MG63 (cell line): ENCODE measurements at regions not wholly inside any gene's neighbourhood (a gene's known extent, or its start where the extent isn't known, plus 50 kb on each side); places are given as distances from the start of the nearest gene placed in this dataset.
"Not testable (repeated sequence)": the region's sequence is repeated elsewhere in the genome, so short reads cannot be mapped to it uniquely, and the experiment has no call there.

Experiments used
- DNase-seq: peaks from one replicate; pipeline ENCODE4 v3.0.0-alpha.2; 2020
- H3K27me3 ChIP-seq: fragments of 250-450 bp; sonication (Bioruptor Pico); 2 replicates; pipeline ENCODE4 v1.5.1; 2020; ENCODE audit warnings: mild to moderate bottlenecking, moderate library complexity
- H3K36me3 ChIP-seq: fragments of 250-450 bp; sonication (Bioruptor Pico); 2 replicates; pipeline ENCODE4 v1.5.1; 2020; ENCODE audit warnings: mild to moderate bottlenecking, moderate library complexity
- H3K4me3 ChIP-seq: fragments of 250-450 bp; sonication (Bioruptor Pico); 2 replicates; pipeline ENCODE4 v1.5.1; 2020; ENCODE audit warnings: mild to moderate bottlenecking, moderate library complexity
- H3K9me3 ChIP-seq: fragments of 250-450 bp; sonication (Bioruptor Pico); 2 replicates; pipeline ENCODE4 v1.5.1; 2020; ENCODE audit warnings: mild to moderate bottlenecking, moderate library complexity

DNA sequence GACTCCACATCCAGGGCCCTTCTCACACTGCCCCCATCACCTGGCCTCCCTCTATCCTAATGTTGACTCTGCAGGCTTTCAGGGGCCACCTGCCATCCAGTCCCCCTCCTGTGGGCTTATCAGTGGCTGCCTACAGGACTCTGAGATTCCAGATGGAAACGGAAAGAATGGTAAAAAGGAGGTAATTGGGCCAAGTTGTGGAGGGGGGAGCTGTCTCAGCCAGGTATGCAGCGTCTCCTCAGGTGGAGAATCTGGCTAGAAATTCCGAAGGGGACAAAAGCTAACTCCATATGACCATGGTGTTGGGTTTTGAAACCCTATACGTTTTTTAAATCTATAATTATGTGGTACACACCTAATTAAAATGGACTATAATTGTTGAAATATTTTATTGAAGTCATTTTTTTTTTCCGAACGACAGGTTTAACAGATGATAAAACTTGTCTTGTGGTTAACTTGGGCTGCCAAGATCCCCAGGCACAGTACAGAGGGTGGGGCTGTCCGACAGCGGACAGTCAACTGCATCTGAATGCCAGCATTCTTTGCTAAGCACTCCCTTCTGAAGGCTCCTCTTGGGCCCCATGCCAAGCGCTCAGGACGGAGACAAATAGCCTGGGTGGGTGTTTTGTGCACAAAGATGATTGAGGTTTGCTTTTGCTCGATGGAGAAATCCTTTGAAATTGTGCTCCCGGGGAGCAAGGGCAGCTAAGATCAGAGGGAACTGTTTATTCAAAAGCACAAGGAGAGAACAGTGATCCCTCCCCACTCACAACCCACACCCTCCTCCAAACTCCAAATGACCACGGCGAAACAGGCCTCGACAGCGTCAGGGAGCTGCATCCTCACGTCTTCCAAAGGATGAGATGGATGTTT, 365.6 kb downstream of the BCL11B start:
- no peaks in the 10 kb centered on the region for H3K36me3 ChIP-seq
- H3K27me3 ChIP-seq = no peaks in the 10 kb centered on the region
- DNase-seq = peak; percentile 62
- H3K9me3 ChIP-seq = no peaks in the 10 kb centered on the region
- no peak overlapping the region for H3K4me3 ChIP-seq

DNA sequence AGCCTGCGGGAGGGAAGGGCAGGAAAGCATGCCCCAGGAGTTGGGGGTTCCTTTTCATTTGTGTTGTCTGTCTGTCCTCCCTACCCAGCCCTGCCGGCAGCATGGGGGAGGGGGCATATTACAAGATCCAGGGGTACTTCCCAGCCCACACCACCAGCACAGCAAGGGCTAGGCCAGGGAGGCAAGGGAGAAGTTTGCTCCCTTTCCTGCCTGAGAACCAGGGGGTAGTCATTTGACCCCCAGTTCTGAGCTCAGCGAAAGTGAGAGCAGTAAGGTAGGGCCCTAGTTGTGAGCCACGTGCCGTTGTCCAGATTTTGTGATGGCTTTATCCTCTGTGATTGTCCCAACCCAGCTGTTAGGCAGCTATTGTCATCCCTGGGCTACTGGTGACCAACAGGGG, 364.7 kb downstream of the BCL11B start:
- H3K9me3 ChIP-seq = no peaks in the 10 kb centered on the region
- no peak overlapping the region for H3K4me3 ChIP-seq
- no peaks in the 10 kb centered on the region for H3K36me3 ChIP-seq
- no peak for DNase-seq
- H3K27me3 ChIP-seq = no peaks in the 10 kb centered on the region

- Histone ChIP-seq H3K9me3 (no peaks in the 10 kb centered on the region), H3K27me3 (no peaks in the 10 kb centered on the region), H3K36me3 (no peaks in the 10 kb centered on the region), H3K4me3 (no peak overlapping the region)
- no peak for DNase-seq
Observed at GRCh38 chr14:98908050-98908449, 363.9 kb downstream of the BCL11B start.

DNA sequence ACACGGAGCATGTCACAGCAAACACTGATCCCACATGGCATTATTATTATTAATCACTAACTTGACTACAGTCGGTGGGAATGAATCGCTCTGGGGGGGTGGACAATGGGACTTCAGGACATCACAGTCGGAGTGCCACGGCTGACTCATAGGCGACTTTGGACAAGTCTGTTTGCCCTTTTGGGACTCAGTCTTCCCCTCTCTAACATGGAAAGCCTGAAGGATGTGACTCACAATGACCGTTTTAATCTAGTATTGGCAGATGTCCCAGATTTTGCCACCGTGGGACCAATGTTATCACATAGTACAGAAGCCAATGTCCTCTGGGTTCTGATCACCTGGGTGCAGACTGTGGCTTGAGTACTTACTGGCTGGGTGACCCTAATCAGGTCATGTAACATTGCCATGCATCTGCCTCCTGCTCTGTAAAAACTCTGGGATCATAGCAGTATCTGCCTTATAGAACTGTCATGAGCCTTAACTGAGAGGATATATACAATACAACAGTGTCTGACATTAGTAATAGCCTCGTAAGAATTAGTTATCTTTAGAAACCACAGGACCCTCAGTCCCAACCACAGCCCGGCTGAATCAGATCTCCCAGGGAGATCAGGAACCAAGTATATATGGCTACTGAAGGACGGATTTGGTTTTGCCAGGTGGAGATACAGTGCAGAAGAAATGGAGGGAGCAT, 362.6 kb downstream of the BCL11B start:
- H3K27me3 ChIP-seq = no peaks in the 10 kb centered on the region
- no peaks in the 10 kb centered on the region for H3K9me3 ChIP-seq
- no peak overlapping the region for H3K4me3 ChIP-seq
- DNase-seq = peak; percentile 60
- H3K36me3 ChIP-seq = no peaks in the 10 kb centered on the region

- Histone ChIP-seq H3K27me3 (no peaks in the 10 kb centered on the region), H3K36me3 (no peaks in the 10 kb centered on the region), H3K4me3 (no peak overlapping the region), H3K9me3 (no peaks in the 10 kb centered on the region)
- DNase-seq = no peak
Observed at GRCh38 chr14:98910061-98910460, 361.9 kb downstream of the BCL11B start.

DNA sequence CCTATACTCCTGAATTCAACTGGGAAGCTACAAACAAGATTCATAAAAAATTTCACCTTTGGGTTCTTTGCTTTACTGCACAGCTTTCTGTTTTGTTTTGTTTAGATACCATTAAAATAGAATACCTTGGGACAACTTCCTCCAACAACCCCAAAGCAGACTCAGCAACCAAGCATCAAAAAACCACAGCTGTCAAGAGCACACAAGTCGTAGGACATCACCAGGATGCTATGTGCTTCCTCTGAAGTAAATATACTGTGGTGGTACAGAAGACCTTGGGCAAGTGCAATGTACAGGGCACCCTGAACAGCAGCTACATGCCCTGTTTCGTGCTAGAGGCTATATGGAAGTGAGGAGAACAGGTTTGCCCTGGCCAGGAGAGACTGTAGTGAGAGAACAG, 359.3 kb downstream of the BCL11B start:
- Histone ChIP-seq H3K9me3 (no peaks in the 10 kb centered on the region), H3K4me3 (no peak overlapping the region), H3K36me3 (no peaks in the 10 kb centered on the region), H3K27me3 (no peaks in the 10 kb centered on the region)
- no peak for DNase-seq

- H3K4me3 ChIP-seq = no peak overlapping the region
- no peaks in the 10 kb centered on the region for H3K9me3 ChIP-seq
- H3K36me3 ChIP-seq = no peaks in the 10 kb centered on the region
- no peaks in the 10 kb centered on the region for H3K27me3 ChIP-seq
- no peak for DNase-seq
Observed at GRCh38 chr14:98913967-98914650, 357.9 kb downstream of the BCL11B start.

DNA sequence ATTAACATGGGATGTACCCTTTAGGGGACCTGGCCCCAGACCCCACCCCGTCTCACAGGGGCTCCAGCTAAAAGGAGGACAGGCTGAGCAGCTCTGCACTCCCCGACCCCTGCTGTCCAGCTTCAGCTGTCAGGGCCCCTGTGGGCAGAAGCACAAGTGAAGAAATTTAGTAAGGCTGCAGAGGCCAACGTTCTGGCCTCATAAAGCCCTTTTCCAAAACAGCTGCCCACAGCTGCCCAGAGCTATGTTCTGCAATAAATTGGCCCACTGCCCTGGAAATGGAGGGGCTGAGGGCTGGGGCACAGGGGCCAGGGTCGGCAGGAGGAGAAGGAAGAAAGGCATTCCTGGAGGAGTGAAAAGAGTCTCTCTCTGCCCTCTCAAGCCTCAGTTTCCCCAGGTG, 357.1 kb downstream of the BCL11B start:
- Histone ChIP-seq H3K4me3 (no peak overlapping the region), H3K9me3 (no peaks in the 10 kb centered on the region), H3K36me3 (no peaks in the 10 kb centered on the region), H3K27me3 (no peaks in the 10 kb centered on the region)
- no peak for DNase-seq

DNA sequence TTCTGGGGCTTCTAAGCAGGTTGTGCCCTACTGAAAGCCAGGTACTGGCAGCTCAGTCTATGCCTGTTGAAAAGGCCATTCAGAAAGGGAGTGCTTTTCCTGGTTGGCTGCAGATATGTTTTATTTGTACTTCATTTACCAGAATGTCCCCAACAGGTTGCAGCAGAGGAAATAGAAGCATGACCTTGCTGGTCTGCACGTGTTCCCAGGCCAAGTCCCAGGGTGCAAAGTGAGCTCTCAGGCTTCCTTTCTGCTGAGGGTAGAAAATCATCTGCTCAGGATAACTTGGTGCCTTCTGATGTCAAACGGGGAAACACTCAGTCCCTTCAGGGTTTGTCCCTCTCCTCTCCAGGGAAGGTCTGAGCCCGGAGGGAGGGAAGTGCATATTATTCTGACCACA, 356.4 kb downstream of the BCL11B start:
- no peaks in the 10 kb centered on the region for H3K36me3 ChIP-seq
- DNase-seq = no peak

GRCh38 chr14:98916036-98916435, 356.0 kb downstream of the BCL11B start:
- no peak for DNase-seq
- no peaks in the 10 kb centered on the region for H3K36me3 ChIP-seq
- H3K27me3 ChIP-seq = no peaks in the 10 kb centered on the region
- H3K9me3 ChIP-seq = no peaks in the 10 kb centered on the region
- no peak overlapping the region for H3K4me3 ChIP-seq

More for the DNA sequence above, 356.4 kb downstream of the BCL11B start:
- H3K4me3 ChIP-seq = no peak overlapping the region
- no peaks in the 10 kb centered on the region for H3K27me3 ChIP-seq
- no peaks in the 10 kb centered on the region for H3K9me3 ChIP-seq

DNA sequence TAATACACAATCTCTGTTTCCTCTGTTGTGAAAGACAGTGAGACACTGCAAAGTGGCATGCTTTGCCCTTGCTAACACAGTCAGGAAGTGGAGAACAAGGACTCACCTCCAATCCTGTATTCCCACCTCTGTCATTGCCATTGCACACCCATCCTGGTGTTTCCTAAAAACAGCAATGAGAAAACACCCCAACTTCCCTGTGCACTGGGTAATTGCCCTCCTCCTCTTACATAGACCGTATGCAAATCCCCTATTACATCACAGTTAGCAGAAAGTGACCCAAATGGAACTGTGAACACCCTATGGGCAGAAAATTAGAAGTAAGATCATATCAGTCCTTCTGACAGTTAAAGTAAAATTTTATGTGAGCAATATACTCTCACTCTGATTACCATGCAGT, 355.5 kb downstream of the BCL11B start:
- DNase-seq = no peak
- Histone ChIP-seq H3K27me3 (no peaks in the 10 kb centered on the region), H3K36me3 (no peaks in the 10 kb centered on the region), H3K4me3 (no peak overlapping the region), H3K9me3 (no peaks in the 10 kb centered on the region)

DNA sequence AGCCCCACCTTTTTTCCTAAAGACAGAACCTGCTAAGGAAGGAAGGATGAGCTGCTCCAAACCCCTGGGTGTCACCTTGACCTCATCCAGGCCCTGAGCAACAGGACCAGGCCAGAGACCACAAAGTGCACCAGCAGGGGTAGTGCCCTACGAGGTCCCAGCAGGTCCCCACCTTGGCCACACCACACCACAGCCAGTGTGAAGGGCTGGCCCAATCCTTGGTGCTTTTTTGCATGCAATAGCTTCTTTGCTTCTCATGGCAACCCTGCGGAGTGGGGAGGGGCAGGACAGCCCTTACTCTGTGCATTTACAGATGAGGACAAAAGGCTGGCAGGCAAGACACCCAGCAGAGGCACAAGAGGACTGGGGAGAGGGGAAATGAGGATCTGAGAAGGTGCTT, 352.6 kb downstream of the BCL11B start:
- H3K36me3 ChIP-seq = no peaks in the 10 kb centered on the region
- H3K4me3 ChIP-seq = no peak overlapping the region
- no peaks in the 10 kb centered on the region for H3K9me3 ChIP-seq
- DNase-seq = no peak
- H3K27me3 ChIP-seq = no peaks in the 10 kb centered on the region

GRCh38 chr14:98921306-98921705, 350.7 kb downstream of the BCL11B start:
- not testable (repeated sequence) for H3K9me3 ChIP-seq, DNase-seq

DNA sequence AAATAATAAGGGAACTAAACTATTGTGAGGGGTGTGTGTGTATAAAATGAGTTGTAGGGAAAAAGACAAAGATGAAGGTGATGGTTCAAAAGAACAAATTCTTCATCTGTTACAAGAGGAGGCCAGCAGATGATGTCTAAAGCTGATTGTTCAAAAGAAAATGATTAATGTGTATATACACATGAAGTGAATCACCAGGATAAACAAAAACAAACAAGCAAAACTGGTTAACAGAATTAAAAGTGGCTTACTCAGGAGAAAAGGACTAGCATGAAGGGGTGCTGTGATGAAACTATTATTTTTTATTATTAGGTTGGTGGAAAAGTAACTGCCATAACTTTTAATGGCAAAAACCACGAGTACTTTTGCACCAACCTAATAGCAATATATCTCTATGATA, 348.4 kb downstream of the BCL11B start:
- Histone ChIP-seq H3K4me3 (no peak overlapping the region), H3K36me3 (no peaks in the 10 kb centered on the region), H3K9me3 (no peaks in the 10 kb centered on the region), H3K27me3 (no peaks in the 10 kb centered on the region)
- no peak for DNase-seq

More at GRCh38 chr14:98921306-98921705, 350.7 kb downstream of the BCL11B start:
- not testable (repeated sequence) for H3K36me3 ChIP-seq, H3K27me3 ChIP-seq, H3K4me3 ChIP-seq

- no peak for DNase-seq
- Histone ChIP-seq H3K4me3 (no peak overlapping the region), H3K36me3 (no peaks in the 10 kb centered on the region), H3K9me3 (no peaks in the 10 kb centered on the region), H3K27me3 (no peaks in the 10 kb centered on the region)
Observed at GRCh38 chr14:98924046-98924445, 348.0 kb downstream of the BCL11B start.

- Histone ChIP-seq H3K9me3 (no peaks in the 10 kb centered on the region), H3K27me3 (no peaks in the 10 kb centered on the region), H3K36me3 (no peaks in the 10 kb centered on the region), H3K4me3 (no peak overlapping the region)
- no peak for DNase-seq
Observed at GRCh38 chr14:98925354-98926040, 346.5 kb downstream of the BCL11B start.

GRCh38 chr14:98926146-98926545, 345.9 kb downstream of the BCL11B start:
- H3K9me3 ChIP-seq = no peaks in the 10 kb centered on the region
- no peak for DNase-seq
- H3K4me3 ChIP-seq = no peak overlapping the region
- no peaks in the 10 kb centered on the region for H3K27me3 ChIP-seq
- no peaks in the 10 kb centered on the region for H3K36me3 ChIP-seq
